ENCODE measurements at regions not wholly inside any gene's neighbourhood (a gene's known extent, or its start where the extent isn't known, plus 50 kb on each side); places are given as distances from the start of the nearest gene placed in this dataset.
"Not testable (repeated sequence)": the region's sequence is repeated elsewhere in the genome, so short reads cannot be mapped to it uniquely, and the experiment has no call there.

- TF ChIP-seq CTCF (optimal IDR thresholded peaks at IDR 0.05 in 1 of 3, IDR thresholded peaks at IDR 0.05 in 1 of 3, conservative IDR thresholded peaks at IDR 0.05 in 1 of 3; ENCODE audit: extremely low read depth in 1 of 3, insufficient read depth in 2 of 3, low read length in 3 of 3); EZH2 (IDR thresholded peaks at IDR 0.05; ENCODE audit: low read length): not testable (repeated sequence)
Measured at GRCh38 chr11:24185535-24185934, 311.3 kb upstream of the LUZP2 start.
